ENCODE measurements at regions not wholly inside any gene's neighbourhood (a gene's known extent, or its start where the extent isn't known, plus 50 kb on each side); places are given as distances from the start of the nearest gene placed in this dataset.

DNA sequence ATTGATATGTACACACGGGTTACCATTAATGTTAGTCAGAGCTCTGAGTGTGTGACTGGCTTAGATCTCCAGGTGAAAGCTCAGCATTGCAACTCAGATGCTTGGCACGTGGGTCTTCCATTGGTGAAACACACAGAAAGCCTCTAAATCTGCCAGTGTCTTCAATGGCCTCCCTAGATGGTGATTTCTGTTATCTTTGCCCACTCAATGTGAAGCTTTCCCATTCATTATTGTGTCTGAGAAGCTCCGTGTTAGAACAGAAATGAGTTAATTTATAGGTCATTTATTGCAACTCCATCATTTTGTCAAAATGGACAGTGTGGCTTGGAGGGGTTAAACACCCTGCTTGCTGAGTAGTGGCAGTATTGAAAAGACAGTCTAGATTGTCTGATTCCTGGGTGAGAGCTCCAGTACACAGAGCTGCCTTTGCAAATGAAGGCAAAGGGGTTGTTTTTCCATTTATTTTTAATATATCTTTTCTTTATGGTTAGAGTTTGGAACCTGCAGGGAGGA lies 64.7 kb upstream of the GCFC2 start:
- TF ChIP-seq, protein P1, sequence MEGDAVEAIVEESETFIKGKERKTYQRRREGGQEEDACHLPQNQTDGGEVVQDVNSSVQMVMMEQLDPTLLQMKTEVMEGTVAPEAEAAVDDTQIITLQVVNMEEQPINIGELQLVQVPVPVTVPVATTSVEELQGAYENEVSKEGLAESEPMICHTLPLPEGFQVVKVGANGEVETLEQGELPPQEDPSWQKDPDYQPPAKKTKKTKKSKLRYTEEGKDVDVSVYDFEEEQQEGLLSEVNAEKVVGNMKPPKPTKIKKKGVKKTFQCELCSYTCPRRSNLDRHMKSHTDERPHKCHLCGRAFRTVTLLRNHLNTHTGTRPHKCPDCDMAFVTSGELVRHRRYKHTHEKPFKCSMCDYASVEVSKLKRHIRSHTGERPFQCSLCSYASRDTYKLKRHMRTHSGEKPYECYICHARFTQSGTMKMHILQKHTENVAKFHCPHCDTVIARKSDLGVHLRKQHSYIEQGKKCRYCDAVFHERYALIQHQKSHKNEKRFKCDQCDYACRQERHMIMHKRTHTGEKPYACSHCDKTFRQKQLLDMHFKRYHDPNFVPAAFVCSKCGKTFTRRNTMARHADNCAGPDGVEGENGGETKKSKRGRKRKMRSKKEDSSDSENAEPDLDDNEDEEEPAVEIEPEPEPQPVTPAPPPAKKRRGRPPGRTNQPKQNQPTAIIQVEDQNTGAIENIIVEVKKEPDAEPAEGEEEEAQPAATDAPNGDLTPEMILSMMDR (IDR thresholded peaks at IDR 0.05; ENCODE audit: borderline replicate concordance, extremely low read depth, low read length, poor library complexity, severe bottlenecking): no peak
- no peak for TF ChIP-seq EZH2 (IDR thresholded peaks at IDR 0.05; ENCODE audit: borderline replicate concordance, low read depth, low read length, severe bottlenecking)
